DND-41 (cell line): ENCODE measurements at regions not wholly inside any gene's neighbourhood (a gene's known extent, or its start where the extent isn't known, plus 50 kb on each side); places are given as distances from the start of the nearest gene placed in this dataset.

ENCODE experiments used
- ATAC-seq: fragments of 200-7000 bp; cut with Tn5 transposase; 3 replicates; pipeline ENCODE4 v1.9.1; 2021; ENCODE audit warnings: low read depth; ENCODE audit not compliant: insufficient read depth
- DNase-seq: peaks from one replicate; pipeline ENCODE4 v3.0.0-alpha.2; 2020
- H2AFZ ChIP-seq: 2 replicates; pipeline ENCODE4 v1.6.0; 2012; ENCODE audit warnings: low read depth, low read length
- H3K27ac ChIP-seq: 2 replicates; pipeline ENCODE4 v1.5.1; 2012; ENCODE audit warnings: low read length, inconsistent platforms
- H3K27me3 ChIP-seq: fragments of 200-600 bp; sonication (generic); 2 replicates; pipeline ENCODE4 v1.6.0; 2012; ENCODE audit warnings: low read length, mild to moderate bottlenecking, inconsistent platforms; ENCODE audit not compliant: insufficient read depth, poor library complexity
- H3K36me3 ChIP-seq: 2 replicates; pipeline ENCODE4 v1.5.1; 2012; ENCODE audit warnings: low read length, inconsistent platforms; ENCODE audit not compliant: insufficient read depth
- H3K4me1 ChIP-seq: 2 replicates; pipeline ENCODE4 v1.5.1; 2012; ENCODE audit warnings: mild to moderate bottlenecking, low read length; ENCODE audit not compliant: insufficient read depth
- H3K4me2 ChIP-seq: 2 replicates; pipeline ENCODE4 v1.6.0; 2012; ENCODE audit warnings: mild to moderate bottlenecking, moderate library complexity, low read length, inconsistent platforms; ENCODE audit not compliant: insufficient read depth
- H3K4me3 ChIP-seq, 2 experiments: fragments of 200-600 bp in 1 of 2; shearing (Covaris generic) in 1 of 2; 2 replicates each; pipeline ENCODE4 v1.5.1; 2012 to 2016; ENCODE audit warnings: inconsistent platforms in 2 of 2, low read length in 2 of 2, mild to moderate bottlenecking in 2 of 2, low read depth in 1 of 2, moderate library complexity in 1 of 2
- H3K79me2 ChIP-seq: 2 replicates; pipeline ENCODE4 v1.6.0; 2012; ENCODE audit warnings: low read length, inconsistent platforms; ENCODE audit not compliant: insufficient read depth
- H3K9ac ChIP-seq: 2 replicates; pipeline ENCODE4 v1.6.0; 2012; ENCODE audit warnings: low read depth, mild to moderate bottlenecking, inconsistent platforms, low read length, moderate library complexity
- H3K9me3 ChIP-seq: 2 replicates; pipeline ENCODE4 v1.5.1; 2012; ENCODE audit warnings: low read length, moderate library complexity, mild to moderate bottlenecking, inconsistent platforms; ENCODE audit not compliant: insufficient read depth, severe bottlenecking
- H4K20me1 ChIP-seq: 2 replicates; pipeline ENCODE4 v1.6.0; 2012; ENCODE audit warnings: low read length; ENCODE audit not compliant: insufficient read depth
- EZH2 ChIP-seq: IDR thresholded peaks from 3 replicates; pipeline ENCODE4 v1.6.1; 2012; ENCODE audit warnings: borderline replicate concordance, low read depth, mild to moderate bottlenecking, moderate library complexity, low read length, inconsistent platforms; ENCODE audit not compliant: severe bottlenecking
- TF ChIP-seq, protein P1 (sequence below): IDR thresholded peaks from 2 replicates; pipeline ENCODE4 v1.5.1; 2012; ENCODE audit warnings: borderline replicate concordance, low read length, moderate library complexity, mild to moderate bottlenecking; ENCODE audit not compliant: poor library complexity, severe bottlenecking; ENCODE audit errors: extremely low read depth

DNA sequence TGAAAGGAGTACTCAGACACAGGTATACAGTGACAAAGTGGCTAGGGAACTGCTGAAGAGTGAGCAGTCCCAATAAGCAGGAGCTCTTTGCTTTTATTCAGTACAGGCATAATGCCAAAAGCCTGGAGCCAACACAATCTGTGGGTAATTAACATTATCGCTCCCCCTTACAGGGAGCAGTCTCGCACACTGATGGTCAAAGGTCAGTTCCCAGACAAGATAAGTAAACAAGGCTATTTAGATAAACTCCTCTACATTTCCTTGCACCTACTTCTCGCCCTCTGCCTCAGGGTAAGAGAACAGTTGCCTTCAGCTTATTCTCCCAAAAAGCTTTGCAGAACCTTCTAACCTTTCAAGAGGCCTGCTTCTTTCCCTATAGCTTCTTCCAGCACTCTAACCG lies 73.9 kb upstream of the TAF9B start:
- TF ChIP-seq, protein P1, sequence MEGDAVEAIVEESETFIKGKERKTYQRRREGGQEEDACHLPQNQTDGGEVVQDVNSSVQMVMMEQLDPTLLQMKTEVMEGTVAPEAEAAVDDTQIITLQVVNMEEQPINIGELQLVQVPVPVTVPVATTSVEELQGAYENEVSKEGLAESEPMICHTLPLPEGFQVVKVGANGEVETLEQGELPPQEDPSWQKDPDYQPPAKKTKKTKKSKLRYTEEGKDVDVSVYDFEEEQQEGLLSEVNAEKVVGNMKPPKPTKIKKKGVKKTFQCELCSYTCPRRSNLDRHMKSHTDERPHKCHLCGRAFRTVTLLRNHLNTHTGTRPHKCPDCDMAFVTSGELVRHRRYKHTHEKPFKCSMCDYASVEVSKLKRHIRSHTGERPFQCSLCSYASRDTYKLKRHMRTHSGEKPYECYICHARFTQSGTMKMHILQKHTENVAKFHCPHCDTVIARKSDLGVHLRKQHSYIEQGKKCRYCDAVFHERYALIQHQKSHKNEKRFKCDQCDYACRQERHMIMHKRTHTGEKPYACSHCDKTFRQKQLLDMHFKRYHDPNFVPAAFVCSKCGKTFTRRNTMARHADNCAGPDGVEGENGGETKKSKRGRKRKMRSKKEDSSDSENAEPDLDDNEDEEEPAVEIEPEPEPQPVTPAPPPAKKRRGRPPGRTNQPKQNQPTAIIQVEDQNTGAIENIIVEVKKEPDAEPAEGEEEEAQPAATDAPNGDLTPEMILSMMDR: no peak
- TF ChIP-seq EZH2: no peak
- ATAC-seq (no peak), DNase-seq (no peak)
- H3K9ac ChIP-seq: no peak overlapping the region
- H4K20me1 ChIP-seq: no peaks in the 10 kb centered on the region
- H3K27me3 ChIP-seq: no peaks in the 10 kb centered on the region
- no peak overlapping the region for H3K4me2 ChIP-seq
- no peak overlapping the region for H3K4me3 ChIP-seq
- no peaks in the 10 kb centered on the region for H3K79me2 ChIP-seq
- no peaks in the 10 kb centered on the region for H3K4me1 ChIP-seq
- H3K36me3 ChIP-seq: no peaks in the 10 kb centered on the region
- no peak overlapping the region for H2AFZ ChIP-seq
- no peak overlapping the region for H3K27ac ChIP-seq
- H3K9me3 ChIP-seq: peaks cover 3% of the 10 kb centered on the region

DNA sequence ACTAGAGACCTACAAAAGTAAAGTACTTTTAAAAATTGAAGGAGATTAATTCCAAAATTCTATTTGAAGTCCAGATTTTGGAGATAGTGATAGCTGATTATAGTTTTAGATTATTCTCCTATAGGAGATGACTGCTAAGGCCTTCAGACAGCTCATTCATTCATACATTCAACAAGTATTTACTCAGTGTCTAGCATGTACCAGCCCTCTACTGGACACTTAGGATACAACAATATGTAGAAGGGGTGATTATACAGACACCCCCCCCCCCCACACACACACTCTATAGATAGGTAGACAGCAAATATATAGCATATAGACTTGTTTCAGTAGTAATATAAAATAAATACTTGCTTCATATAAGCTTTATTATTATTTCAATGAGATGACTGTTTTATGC lies 60.4 kb upstream of the TAF9B start:
- H3K4me3 ChIP-seq: no peak overlapping the region
- no peak overlapping the region for H3K4me2 ChIP-seq
- no peaks in the 10 kb centered on the region for H4K20me1 ChIP-seq
- H3K79me2 ChIP-seq: no peaks in the 10 kb centered on the region
- H3K9ac ChIP-seq: no peak overlapping the region
- H3K27me3 ChIP-seq: no peaks in the 10 kb centered on the region
- H3K4me1 ChIP-seq: no peaks in the 10 kb centered on the region
- H3K9me3 ChIP-seq: no peaks in the 10 kb centered on the region
- DNase-seq (no peak), ATAC-seq (peak; percentile 63)
- no peak overlapping the region for H2AFZ ChIP-seq
- no peak for TF ChIP-seq EZH2
- TF ChIP-seq, protein P1: peak; percentile 38
- H3K27ac ChIP-seq: no peak overlapping the region
- H3K36me3 ChIP-seq: no peaks in the 10 kb centered on the region
